SK-N-MC (cell line): ENCODE measurements at regions not wholly inside any gene's neighbourhood (a gene's known extent, or its start where the extent isn't known, plus 50 kb on each side); places are given as distances from the start of the nearest gene placed in this dataset.

Source experiments
- DNase-seq: peaks from one replicate; pipeline ENCODE4 v3.0.0-alpha.2; 2011; ENCODE audit warnings: low read depth, low spot score
- H3K27ac ChIP-seq: fragments of 200-600 bp; sonication (generic); 2 replicates; pipeline ENCODE4 v1.5.1; 2016; ENCODE audit warnings: mixed run types
- H3K36me3 ChIP-seq: fragments of 200-600 bp; sonication (generic); 2 replicates; pipeline ENCODE4 v1.6.1; 2017; ENCODE audit warnings: antibody characterized with exemption, low read length, mixed read lengths; ENCODE audit not compliant: insufficient read depth
- H3K4me3 ChIP-seq: fragments of 200-600 bp; sonication (generic); 2 replicates; pipeline ENCODE4 v1.5.1; 2016
- H3K9ac ChIP-seq: fragments of 200-600 bp; sonication (generic); 2 replicates; pipeline ENCODE4 v1.8.0; 2017; ENCODE audit warnings: mixed run types, mixed read lengths; ENCODE audit not compliant: insufficient read length
- H3K9me3 ChIP-seq: fragments of 200-600 bp; sonication (generic); 2 replicates; pipeline ENCODE4 v1.6.1; 2017; ENCODE audit warnings: low read depth, mild to moderate bottlenecking, antibody characterized with exemption, low read length, moderate library complexity, mixed read lengths
- EZH2 ChIP-seq: fragments of 200-600 bp; sonication (generic); IDR thresholded peaks from one replicate; pipeline ENCODE4 v1.6.1; 2017; ENCODE audit warnings: antibody characterized with exemption
- FOXP2 ChIP-seq: optimal IDR thresholded peaks from 2 replicates; pipeline ENCODE3; 2011; ENCODE audit warnings: mild to moderate bottlenecking, moderate library complexity; ENCODE audit not compliant: insufficient read depth; ENCODE audit errors: extremely low read length, control extremely low read depth
- POLR2AphosphoS5 ChIP-seq: IDR thresholded peaks from 2 replicates; pipeline ENCODE4 v1.6.1; 2012; ENCODE audit warnings: mild to moderate bottlenecking, low read depth, low read length, borderline replicate concordance

DNA sequence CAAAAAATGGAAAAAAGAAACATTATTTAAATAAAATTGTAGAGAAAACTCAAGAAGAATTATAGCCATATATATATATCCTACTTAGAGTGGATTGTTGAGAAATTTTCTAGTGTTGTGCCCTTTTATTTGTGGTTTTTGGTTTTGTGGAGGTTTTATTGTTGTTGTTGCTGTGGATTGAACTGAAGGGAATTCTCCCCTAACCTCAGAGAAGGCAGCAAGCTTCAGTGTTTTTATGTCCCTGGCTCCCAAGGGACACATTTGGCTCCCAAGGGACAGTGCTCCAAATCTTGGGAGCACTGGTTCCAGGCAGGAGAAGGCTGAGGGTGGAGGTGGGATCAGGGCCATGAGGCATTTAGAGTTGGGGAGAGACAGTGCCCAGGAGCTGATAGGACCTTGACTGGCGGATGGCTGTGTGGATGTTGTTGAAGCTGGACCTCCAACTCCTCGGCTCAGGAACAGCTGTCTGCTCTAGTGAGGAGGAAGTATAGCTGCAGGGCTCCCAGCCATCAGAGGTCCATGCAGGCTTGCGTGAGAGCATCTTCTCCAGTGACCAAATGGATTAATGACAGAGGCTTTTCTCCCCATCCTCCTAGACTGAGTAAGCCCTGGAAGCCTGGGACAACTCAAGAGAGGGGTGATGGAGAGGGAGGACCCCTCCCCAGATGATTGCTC lies 100.5 kb downstream of the TEX35 start:
- Histone ChIP-seq H3K36me3 (no peaks in the 10 kb centered on the region), H3K4me3 (no peak overlapping the region), H3K9ac (no peak overlapping the region), H3K27ac (no peak overlapping the region), H3K9me3 (no peaks in the 10 kb centered on the region)
- DNase-seq = no peak
- TF ChIP-seq FOXP2 (no peak), EZH2 (no peak), POLR2AphosphoS5 (no peak)

- Histone ChIP-seq H3K9me3 (no peaks in the 10 kb centered on the region), H3K4me3 (no peak overlapping the region), H3K9ac (no peak overlapping the region), H3K27ac (no peak overlapping the region), H3K36me3 (no peaks in the 10 kb centered on the region)
- no peak for DNase-seq
- TF ChIP-seq EZH2 = no peak
- TF ChIP-seq POLR2AphosphoS5 = no peak
- TF ChIP-seq FOXP2 = no peak
Measured at GRCh38 chr1:178614286-178614685, 101.4 kb downstream of the TEX35 start.

DNA sequence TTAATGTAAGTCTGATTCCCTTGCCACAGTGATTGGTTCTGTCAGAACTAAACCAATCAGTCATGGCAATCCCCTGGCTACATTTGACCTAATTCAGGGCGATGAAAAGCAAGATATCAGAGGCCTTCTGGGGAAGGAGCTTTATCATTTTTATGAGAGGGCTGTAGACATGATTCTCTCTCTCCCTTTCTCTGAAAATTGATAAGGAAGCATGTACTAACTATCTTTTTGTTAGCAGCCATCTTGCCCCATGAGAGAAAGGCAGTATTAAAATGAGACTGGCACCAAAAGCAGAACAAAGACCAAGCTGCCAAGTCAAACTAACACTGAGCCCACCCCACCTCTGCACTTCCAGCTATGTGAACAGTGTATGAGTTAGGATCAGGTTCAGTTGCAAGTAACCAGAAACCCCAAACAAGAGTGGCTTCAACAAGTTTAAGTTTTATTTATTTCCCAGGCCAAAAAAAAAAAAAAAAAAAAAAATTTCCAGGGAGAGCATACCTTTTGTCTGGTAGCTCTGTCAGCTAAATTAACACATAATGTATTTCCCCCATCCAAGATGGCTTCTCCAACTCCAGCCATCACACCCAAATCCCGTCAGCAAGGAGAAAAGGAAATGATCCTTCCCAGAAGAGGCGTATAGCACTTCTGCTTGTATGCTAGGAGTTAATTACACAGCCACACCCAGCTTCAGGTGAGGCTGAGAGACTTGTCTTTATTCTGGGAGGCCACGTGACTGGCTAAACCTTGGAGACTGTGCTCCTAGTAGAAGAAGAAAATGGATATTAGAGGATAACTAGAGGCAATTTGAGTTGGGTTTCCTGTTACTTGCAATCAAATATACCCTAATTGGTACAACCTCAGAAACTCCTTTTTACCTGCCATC lies 105.8 kb upstream of the RALGPS2 start:
- H3K9ac ChIP-seq = no peak overlapping the region
- no peak overlapping the region for H3K27ac ChIP-seq
- H3K9me3 ChIP-seq = no peaks in the 10 kb centered on the region
- H3K36me3 ChIP-seq = no peaks in the 10 kb centered on the region
- TF ChIP-seq EZH2 (no peak), FOXP2 (no peak), POLR2AphosphoS5 (no peak)
- no peak overlapping the region for H3K4me3 ChIP-seq
- DNase-seq = no peak

GRCh38 chr1:178620584-178621475 lies 104.2 kb upstream of the RALGPS2 start:
- Histone ChIP-seq H3K4me3 (no peak overlapping the region), H3K9me3 (no peaks in the 10 kb centered on the region), H3K27ac (no peak overlapping the region), H3K9ac (no peak overlapping the region), H3K36me3 (no peaks in the 10 kb centered on the region)
- TF ChIP-seq POLR2AphosphoS5 (no peak), EZH2 (no peak), FOXP2 (no peak)
- DNase-seq = no peak

DNA sequence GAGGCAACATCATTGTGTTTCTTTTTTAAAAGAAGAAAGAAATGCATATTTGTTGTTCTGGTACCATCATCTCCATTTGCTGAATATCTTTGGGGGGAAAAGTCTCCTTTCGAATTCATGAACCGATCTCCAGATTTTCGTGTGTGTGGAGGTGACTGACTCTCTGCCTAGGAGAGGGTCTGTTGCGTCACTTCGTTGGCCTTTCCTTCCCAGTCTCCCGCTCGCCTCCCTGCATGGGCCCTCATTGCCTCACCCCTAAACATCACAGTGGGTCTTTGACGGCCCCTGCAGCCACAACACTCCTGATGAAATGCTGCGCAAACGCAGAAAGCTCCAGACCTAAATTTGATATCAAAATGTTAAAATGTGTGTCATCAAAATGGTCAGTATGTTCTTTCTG lies 103.2 kb upstream of the RALGPS2 start:
- H3K36me3 ChIP-seq = no peaks in the 10 kb centered on the region
- no peak overlapping the region for H3K4me3 ChIP-seq
- no peak for TF ChIP-seq EZH2
- no peak for TF ChIP-seq FOXP2
- no peak for TF ChIP-seq POLR2AphosphoS5
- no peaks in the 10 kb centered on the region for H3K9me3 ChIP-seq
- no peak for DNase-seq
- no peak overlapping the region for H3K27ac ChIP-seq
- no peak overlapping the region for H3K9ac ChIP-seq

DNA sequence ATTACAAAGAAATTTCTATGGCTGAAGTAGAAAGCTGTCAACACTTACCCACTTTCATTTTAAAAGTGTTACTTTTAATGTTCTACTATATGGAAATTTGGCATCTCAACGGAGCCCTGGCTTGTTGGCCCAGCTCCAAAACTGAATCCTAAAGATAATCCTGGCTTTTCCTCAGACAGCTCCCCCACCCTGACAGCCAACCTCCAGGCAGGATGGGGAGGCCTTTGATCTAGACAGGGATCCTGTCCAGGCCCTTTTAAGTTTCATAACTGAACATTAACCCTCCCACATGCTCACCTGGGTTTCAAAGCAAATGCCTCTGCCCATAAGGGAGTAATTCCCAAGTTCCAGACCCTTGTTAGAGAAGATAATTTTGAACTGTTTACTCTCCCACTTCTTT lies 99.3 kb upstream of the RALGPS2 start:
- TF ChIP-seq FOXP2 = no peak
- TF ChIP-seq EZH2 = no peak
- no peak for TF ChIP-seq POLR2AphosphoS5
- no peak overlapping the region for H3K4me3 ChIP-seq
- no peaks in the 10 kb centered on the region for H3K9me3 ChIP-seq
- no peak overlapping the region for H3K9ac ChIP-seq
- no peak for DNase-seq
- no peaks in the 10 kb centered on the region for H3K36me3 ChIP-seq
- H3K27ac ChIP-seq = no peak overlapping the region

DNA sequence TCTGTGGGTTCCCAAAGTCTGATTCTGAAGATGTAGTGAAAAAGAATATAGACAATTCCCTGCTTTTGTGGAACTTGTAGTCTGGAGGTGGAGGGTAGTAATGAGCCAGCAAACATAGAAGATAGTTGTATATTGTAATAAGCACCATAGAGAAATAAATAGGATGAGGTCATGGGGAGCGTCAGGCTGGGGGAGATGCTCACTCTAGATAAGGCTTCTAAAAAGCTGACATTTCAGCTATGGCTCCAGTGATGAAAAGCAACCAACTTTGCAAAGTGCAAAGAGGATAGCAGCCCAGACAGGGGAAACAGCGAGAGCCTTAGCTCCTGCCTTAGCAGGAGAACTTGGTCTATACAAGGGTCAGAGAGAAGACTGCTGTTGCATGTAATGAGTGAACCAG lies 98.0 kb upstream of the RALGPS2 start:
- no peak for DNase-seq
- TF ChIP-seq POLR2AphosphoS5 (no peak), FOXP2 (no peak), EZH2 (no peak)
- Histone ChIP-seq H3K9me3 (no peaks in the 10 kb centered on the region), H3K36me3 (no peaks in the 10 kb centered on the region), H3K27ac (no peak overlapping the region), H3K4me3 (no peak overlapping the region), H3K9ac (no peak overlapping the region)

DNA sequence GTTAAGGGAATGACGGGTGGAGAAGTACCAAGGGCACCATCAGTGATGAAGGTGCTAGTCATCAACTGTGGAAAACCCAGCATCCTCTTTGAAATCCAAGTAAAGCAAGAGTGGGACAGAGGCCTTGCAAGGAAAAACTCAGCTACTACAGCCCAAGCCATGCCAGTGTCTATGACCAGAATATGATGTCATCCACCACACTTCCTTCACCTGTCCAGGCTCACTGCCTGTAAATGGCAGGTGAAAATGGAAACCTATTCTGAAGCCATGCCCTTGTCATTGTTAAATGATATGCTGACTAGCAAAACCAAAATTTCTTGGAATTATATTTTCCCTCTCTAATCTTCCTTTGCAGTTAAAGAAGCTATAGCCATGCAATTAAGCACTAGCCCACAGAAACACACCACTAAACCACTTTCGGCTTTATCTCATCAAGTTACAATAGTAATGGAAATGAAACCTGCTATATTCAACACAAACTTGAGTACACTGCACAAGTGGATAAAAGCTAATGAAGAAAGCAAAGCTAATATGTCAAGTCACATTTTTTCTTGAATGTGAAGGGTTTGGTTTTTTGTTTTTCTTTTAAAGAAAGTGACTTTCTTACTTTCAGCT lies 96.3 kb upstream of the RALGPS2 start:
- no peaks in the 10 kb centered on the region for H3K36me3 ChIP-seq
- no peak overlapping the region for H3K9ac ChIP-seq
- H3K4me3 ChIP-seq = no peak overlapping the region
- no peak overlapping the region for H3K27ac ChIP-seq
- H3K9me3 ChIP-seq = no peaks in the 10 kb centered on the region
- TF ChIP-seq FOXP2 (no peak), POLR2AphosphoS5 (no peak), EZH2 (no peak)
- DNase-seq = no peak
